HK-2 (cell line): ENCODE measurements at regions not wholly inside any gene's neighbourhood (a gene's known extent, or its start where the extent isn't known, plus 50 kb on each side); places are given as distances from the start of the nearest gene placed in this dataset.

Experiments
- DNase-seq: peaks from one replicate; pipeline ENCODE4 v3.0.0-alpha.2; 2018; ENCODE audit not compliant: unreplicated experiment

DNA sequence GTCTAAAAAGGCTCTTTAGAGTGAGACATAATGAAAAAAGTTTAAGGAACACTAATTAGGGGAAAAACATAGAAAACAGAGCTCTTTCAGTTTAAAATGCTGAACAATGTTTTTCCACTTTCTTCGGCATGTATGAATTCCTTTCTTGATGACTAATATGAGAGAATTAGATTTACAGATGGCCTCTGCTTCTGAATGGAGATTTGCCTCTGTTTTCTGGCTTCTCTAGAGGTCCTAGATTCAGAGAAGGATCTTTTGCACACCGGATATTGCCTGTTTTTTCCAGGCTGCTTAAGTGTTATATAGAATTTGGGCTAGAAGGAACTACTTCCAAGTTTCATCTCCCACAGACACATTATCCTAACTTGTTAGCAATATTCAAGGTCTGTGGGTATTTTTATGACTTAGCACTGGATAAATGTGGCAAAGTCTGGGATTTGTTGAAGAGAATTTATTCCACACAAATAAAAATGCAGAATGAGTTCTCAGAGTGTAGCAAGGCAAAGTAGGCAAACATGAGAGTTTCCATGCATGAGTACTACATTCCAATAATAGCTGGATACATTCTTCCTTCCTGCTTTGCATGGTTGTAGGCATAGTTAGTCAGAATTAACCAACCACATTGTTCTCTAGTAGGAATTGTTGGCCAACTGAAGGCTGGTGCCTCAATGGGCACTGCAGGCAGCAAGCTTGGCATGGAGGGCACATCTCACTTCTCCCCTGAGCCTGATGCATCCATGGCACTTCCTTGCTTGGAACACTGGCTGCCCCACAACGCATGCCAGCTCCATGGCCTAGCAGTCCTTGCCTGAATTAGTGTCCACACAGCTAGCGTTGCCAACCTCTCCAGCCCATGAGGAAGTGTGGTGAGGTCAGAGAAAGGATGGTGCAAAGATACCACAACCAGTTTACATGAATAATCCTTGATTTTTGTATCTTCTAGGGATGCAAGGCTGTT, 224.2 kb downstream of the CLIC5 start:
- no peak for DNase-seq

DNA sequence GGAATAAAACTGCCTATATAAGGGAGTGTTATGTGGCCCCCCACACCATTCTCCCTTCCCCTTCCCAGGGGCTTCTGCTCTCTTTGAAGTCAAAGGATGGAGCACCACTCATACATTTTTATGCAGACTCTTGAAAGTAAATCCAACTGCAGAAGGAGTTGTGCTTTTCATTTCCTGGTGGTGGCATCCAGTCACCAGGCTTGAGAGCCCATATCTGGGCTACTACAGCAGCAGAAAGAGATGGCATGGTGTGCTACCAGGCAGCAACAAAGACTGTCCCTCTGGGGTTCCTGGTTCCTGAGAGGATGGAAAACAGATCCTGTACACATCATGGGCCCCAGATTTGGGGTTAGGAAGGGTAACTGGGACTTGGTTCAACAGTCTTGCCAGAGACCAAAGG, 226.4 kb downstream of the CLIC5 start:
- DNase-seq, result no peak

- no peak for DNase-seq
Measured at GRCh38 chr6:45787384-45787783, 228.3 kb downstream of the CLIC5 start.

DNA sequence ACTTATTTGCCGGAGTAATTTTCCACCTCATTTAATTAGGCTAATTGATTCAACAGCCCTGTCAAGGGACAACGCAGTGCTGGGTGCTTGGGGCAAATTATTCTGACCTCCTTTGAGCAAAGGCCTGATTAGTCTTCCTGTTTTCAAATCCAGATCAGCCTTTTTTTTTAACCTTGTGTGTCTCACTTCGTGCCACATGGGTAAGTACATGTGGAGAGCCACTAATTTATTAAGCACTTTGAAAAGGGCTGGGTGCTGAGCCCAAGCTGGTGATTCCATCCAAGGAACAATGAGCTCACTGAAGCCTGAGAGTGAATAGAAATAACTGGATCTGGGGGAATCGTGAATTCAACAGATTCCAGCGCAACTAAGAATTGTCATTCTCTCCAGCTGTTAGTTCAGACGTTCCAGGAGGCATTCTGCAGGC, 229.3 kb downstream of the CLIC5 start:
- DNase-seq, result no peak

GRCh38 chr6:45784250-45784649, 231.4 kb downstream of the CLIC5 start:
- DNase-seq, result no peak

DNA sequence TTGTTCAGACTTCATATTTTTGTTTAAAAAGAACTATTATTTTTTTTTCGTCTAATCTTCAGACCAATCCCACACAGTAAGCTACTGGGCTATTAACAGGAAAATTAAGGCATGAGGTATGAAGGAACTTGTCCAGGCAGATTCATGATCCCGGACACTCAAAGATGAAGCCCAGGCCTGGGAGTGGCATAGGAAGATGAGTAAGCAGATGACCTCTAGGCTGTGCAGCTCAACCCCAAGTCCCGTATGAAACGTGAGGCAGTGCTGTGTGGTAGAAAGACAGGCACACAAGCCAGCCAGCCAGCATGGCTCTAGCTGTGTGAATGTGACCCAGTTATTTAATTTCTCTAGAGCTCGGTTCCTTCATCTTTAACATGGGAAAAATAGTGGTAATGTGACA, 231.9 kb downstream of the CLIC5 start:
- no peak for DNase-seq

GRCh38 chr6:45781890-45782289, 233.8 kb downstream of the CLIC5 start:
- DNase-seq, result no peak

- DNase-seq, result no peak
Measured at GRCh38 chr6:45780523-45780922, 235.1 kb downstream of the CLIC5 start.

DNA sequence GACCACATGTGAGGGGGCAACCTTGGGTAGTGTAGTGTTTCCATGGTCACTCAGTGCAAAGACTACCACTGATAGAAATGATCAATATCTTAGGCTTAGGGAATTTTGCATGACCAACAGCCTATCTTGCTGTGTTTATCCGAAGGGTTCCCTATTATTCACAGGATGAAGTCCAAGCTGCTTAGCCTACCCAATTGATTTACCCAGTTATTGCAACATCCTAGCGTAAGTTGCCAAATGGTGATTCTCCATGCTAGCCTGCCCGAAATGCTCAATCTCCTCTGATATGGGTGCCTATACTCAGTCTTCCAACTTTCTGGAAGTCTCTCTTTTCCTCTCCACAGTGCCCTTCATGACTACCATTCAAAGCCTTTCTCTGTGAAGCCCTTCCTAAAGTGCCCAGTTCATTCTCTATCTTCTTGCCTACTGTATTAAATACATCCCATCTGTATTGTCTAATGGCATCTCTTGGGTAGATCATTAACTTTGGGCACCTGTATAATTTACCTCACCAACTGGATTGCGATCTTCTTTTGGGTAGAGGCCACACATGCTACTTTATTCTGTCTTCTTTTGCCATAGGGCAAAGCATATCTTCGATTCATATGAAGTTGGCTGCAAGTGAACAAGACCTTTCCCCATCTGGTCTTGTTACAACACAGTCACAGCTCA, 240.5 kb downstream of the CLIC5 start:
- no peak for DNase-seq

DNA sequence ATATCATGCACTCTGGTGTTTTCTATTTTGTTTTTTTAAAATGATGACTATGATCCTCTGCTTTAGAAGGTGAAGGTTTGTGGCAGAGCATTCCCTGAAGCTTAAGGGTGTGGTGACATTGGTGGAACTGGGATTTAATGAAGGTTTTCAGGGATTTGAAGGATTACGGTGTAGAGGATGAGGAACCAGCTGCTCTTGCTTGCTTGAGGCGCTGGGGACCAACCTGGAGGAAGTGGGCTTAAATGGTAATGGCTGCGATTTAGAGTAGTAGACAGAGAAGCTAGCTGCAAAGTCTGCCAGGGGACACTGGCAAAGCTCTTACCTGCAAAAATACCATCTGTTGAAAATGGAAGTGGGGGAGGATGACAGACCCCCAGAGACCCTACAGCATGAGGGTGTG, 241.8 kb downstream of the CLIC5 start:
- DNase-seq, result no peak

GRCh38 chr6:45772886-45773495, 242.7 kb downstream of the CLIC5 start:
- DNase-seq, result no peak

DNA sequence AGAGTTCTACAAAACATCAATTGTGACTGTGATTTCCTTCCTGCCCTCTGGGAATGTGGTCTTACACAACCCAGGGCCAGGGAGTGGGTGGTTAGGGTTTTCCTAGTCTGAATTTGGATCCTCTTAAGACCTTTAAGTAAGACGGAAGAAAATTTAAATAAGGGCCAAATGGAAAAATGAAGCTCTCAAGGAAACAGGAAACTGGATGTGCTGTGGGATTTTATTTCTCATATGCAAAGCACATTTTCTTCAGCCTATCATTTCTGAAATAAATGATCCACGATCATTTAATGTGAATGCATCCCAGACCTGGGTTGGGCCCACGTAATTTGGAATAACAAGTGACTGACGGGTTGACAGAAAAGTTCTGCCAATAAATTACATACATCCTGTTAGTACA, 243.6 kb downstream of the CLIC5 start:
- no peak for DNase-seq

- no peak for DNase-seq
Measured at GRCh38 chr6:45763281-45763680, 252.4 kb downstream of the CLIC5 start.

DNA sequence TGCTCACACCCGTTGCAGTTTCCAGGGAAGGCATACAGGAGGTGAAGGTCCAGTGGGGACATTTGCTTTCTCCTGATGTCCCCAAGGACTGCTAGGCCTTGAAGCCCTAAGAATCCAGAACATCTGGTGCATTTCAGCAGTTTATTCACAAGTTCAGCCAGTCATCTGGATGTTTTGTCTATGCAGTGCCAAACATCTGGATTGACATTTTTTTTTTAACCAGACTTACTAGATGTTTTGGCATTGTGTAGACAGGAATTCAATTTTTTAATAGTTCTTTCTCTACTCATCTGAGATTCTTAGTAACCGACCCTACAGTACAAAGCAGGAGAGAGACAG, 256.2 kb downstream of the CLIC5 start:
- DNase-seq, result no peak

GRCh38 chr6:45758787-45759471, 256.7 kb downstream of the CLIC5 start:
- DNase-seq, result no peak

- DNase-seq, result no peak
Measured at GRCh38 chr6:45757443-45758130, 258.1 kb downstream of the CLIC5 start.

DNA sequence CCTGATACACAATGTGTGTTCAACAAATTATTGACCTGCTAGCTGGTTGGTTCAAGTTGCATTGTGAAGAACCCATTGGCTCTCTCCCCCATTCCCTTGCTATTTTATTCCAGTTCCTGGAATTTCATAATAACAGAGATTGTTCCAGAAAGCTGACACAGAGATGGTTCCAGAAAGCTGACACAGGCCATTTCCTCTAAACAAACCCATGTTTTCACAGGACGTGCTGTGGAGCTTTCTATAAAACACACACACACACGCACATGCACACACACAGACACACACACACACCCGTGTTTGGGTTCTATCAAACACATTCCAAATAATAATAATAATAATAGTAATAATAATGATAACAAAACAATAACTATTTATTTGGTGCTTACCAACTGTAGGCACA, 259.1 kb downstream of the CLIC5 start:
- no peak for DNase-seq

- no peak for DNase-seq
Measured at GRCh38 chr6:45754432-45754831, 261.2 kb downstream of the CLIC5 start.

DNA sequence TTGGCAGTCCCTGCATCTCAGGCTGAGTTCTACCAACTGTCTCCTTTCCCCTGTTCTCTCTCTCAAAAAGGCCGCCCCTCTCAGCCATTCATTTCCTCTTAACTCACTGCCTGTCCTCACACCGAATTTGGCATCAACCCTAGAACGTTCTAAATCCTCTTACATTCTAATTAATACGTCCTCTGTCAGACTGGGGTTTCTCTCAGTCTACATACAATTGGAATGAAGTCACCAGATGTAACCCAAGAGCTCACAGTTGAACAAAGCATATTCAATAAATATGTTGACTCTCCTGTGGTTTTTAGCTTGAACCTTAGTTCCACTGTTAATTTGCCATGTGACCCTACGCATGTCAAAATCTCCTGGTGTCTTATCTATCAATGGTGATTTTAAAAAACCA, 269.6 kb downstream of the CLIC5 start:
- no peak for DNase-seq

DNA sequence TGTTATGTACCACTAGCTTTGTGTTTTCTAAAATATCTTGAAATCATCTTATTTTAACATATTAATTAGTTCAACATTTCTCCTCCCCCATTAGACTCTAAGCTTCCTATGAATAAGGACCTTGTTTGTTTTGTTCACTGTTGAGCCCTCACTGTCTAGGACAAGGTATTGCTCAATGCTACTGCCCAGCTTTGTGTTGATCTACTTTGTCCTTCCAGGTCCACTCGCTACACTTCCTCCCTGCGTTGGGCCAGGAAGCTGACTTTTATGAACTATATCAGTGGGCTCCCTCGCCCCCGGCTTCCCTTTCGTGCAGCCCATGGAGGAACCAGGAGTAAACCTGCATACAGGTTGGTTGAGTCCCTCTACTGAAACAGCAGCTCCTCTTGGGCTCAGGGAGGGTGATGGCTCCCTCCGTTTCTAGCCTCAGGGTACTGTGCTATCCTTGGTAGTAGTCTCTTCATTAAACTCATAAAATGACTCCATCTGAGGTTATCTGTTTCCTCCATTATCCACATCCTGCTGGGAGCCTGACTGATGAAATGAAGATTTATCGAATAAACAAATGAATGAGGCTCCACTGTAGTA, 272.5 kb downstream of the CLIC5 start:
- DNase-seq, result no peak

GRCh38 chr6:45742591-45742990, 273.1 kb downstream of the CLIC5 start:
- DNase-seq, result no peak
